ENCODE measurements at regions not wholly inside any gene's neighbourhood (a gene's known extent, or its start where the extent isn't known, plus 50 kb on each side); places are given as distances from the start of the nearest gene placed in this dataset.
"Not testable (repeated sequence)": the region's sequence is repeated elsewhere in the genome, so short reads cannot be mapped to it uniquely, and the experiment has no call there.

DNA sequence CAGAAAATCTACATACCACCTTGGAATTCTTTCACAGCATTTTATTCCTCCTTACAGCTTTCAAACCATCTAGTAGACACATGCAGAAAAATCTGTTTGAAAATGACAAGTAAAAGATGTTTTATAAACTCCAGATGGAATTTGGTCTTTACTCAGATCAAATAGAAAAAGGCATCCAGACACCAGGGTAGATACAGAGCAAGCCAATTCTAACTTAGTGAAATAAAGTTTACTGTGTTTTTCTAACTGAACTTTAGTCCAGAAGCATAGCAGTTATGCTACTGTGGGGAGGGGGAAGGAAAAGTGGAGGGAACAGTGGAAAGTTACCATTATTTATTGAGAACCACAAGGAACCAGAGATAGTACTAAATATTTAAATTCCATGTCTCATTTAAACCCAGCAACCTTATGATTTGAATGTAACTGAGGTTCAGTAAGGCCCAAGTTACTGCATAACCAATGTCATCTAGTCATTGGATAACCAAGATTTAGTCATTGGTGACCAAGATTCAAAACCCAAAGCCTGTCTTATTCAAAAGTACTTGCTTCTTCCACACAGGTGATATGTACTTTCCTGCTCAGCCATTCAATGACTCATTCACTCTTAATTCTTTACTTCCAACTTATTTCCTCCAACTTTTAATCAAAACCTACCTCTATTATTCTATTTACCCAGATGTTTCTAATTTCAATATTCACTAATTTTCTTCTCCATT is 57.7 kb downstream of the RAD51AP2 start:
- DNase-seq (ENCODE audit: low spot score) = no peak

DNA sequence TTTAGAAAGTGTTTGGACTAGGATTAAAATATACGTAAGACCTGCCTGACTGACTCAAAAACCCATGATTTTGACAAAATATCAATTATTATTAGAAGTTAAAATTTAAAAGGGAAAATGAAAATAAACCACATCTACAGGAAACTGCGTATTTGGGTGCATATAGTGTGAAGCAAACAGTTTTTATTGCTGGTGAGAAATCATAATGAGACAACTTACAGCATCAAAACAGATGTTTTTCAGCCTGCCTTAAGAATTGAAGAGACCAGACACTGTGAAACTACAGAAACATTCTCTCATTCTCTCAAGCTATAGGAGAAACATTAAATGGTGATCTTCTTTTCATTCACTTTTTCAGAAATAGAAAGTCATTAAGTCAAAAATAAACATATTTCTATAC is 62.9 kb downstream of the RAD51AP2 start:
- DNase-seq (ENCODE audit: low spot score) = no peak

DNA sequence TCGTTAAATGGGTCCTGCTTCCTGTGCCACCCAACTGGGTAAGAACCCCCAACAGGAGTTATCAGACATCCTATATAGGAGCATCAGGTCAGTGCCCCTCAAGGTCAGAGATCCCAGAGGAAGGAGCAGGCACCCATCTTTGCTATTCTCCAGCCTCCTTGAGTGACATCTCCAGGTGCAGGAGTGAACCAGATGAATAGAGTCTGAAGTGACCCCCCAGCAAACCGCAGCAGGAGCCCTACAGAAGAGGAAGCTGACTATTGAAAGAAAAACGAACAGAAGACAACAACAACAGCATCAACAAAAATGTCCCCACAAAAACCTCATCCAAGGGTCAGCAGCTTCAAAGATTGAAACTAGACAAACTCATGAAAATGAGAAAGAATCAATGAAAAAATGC is 72.0 kb downstream of the RAD51AP2 start:
- not testable (repeated sequence) for DNase-seq (ENCODE audit: low spot score)

DNA sequence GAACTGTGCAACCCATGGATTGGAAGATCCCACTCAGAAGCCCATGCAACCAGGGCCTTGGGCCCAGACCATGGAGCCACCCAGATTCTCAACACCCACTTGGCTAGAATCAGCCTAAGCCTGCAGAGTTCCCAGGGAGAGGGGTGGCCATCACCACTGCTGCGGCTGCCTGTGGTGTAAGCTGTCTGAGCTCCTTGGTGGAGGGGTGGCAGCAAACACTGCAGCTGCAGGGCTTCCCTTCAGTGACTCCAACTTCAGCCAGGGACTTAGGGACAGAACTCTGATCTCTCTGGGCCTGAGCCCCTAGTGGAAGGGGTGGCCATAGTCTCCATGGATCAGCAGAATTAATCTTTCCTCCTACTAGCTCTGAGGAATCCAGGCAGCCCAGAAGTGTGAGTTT is 72.5 kb downstream of the RAD51AP2 start:
- no peak for DNase-seq (ENCODE audit: low spot score)

DNA sequence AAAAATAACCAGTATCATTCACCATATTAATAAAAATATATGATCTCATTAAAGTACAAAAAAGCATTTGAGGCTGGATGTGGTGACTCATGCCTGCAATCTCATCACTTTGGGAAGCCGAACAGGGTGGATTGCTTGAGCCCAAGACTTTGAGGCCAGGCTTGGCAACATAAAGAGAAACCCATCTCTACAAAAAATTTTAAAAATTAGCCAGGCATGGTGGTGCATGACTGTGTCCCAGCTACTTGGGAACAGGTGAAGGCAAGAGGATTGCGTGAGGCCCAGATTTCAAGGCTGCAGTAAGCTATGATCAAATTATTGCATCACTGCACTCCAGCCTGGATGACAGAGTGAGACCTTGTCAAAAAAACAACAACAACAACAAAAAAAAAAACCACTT is 75.9 kb downstream of the RAD51AP2 start:
- no peak for DNase-seq (ENCODE audit: low spot score)

DNA sequence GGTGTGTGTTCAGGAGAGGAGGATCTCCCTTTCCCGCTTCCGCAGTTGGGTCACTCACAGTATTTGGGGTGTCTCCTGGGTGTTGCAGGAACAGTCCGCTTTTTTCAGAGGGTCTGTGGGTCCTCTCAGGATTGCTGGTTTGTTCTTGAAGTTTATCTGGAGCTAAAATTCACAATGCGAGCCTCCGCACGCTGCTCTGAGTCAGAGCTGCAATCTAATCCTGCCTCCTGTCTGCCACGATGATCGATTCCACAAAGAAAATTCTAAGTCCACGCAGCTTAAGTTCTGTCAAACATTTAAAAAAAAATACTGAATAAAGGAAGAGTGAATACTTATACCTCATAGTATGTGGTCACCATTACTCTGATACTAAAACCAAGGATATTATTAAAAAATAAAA is 76.5 kb downstream of the RAD51AP2 start:
- no peak for DNase-seq (ENCODE audit: low spot score)

DNA sequence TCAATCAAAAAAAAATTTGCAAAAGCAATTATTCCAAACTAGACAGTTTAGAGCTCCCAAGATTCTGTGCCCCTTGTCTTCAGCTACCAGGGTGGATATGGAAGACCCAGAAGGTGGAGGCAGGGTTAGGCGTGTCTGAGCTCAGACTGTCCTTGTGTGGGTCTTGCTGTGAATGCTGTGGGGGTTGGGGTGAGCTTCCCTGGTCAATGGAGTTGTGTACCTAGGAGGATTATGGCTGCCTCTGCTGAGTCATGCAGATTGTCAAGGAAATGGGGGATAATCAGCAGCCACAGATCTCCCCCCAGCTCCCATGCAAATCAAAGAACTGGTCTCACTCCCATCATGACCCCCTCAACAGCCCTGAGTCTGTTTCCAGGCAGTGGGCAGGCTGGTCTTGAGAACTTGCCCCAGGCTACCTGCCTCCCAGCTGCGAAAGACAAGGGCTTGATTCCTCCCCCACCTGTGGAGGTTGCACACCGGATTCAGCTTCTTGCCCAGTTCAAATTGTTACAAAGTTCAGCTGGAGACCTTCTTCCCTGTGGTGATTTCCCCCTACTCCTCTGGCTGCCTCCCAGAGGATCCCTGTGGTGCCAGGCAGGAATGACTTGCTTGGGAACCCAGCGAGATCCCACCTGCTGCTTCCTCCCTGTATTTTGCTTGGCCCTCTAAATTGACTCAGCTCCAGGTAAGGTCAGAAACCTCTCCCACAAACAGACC is 77.0 kb downstream of the RAD51AP2 start:
- no peak for DNase-seq (ENCODE audit: low spot score)

DNA sequence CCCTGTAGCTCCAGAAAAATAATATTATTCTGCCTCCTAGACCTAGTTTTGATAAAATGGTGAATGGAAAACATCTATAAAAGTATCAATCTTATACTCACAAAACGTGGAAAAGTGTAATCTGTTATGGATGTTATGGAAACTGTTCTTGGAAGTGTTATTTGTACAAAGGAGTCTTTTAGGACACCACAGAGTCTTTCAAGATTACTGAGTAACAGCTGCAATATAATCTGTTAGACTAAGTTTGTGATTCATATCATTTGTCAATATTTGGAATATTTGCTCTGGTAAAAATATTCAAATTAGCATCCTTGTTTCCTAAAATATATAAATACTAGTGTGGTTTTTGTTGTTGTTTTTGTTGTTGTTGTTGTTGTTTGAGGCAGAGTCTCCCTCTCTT is 87.9 kb downstream of the RAD51AP2 start:
- no peak for DNase-seq (ENCODE audit: low spot score)

DNA sequence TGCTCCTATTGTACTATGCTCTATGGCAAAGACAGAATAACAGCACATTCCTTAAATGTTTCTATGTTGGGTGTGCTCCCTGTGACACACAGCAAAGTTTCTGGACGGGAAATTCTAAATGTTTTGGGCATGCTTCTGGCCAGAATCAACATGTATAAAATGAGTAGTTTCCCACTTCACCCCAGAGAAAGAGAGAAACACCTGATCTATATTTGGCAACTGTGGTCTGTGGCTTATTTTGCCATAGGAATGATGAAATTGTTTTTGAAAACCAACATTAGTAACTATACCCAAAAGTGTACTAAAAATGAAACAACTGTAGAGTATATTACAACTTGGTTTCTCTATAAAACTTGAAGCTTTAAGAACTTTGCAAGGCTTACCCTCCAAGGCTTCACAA is 89.1 kb downstream of the RAD51AP2 start:
- no peak for DNase-seq (ENCODE audit: low spot score)

DNA sequence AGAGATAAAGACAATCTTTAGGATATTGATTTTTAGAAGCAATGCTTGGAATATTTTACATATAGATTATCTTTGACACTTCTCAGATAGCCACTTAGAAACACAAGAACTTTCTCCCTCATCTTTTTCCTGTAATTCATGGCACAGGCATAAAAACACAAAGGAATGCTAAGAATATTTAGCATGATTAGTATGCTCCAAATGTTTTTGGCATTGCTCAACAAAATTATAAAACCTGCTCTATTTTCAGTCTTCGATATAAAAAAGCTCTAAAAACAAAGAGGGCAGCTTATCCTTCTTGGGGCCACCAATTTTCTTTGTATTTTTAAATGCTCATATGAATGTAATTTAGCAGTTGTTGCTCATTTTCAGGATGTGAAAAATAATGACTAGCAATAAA is 90.8 kb downstream of the RAD51AP2 start:
- DNase-seq (ENCODE audit: low spot score) = no peak

DNA sequence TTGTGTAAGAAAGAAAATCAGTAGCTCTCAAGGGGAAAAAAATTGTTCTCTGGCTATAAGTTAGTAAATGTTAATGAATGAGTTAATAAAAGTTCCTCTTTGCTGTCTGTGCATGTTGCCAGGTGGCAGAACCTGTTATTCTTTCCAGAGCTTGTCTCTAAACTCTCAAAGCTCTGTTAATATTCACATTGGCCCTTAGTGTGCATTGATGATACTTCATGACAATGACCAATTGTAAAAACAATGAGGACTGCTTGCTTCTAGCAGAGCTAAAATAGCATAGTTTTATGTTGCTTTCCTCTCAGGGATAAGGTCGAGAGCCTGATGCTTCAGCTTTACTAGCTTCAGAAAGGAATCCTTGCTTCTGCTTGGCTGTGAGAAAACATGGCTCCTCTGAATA is 91.5 kb downstream of the RAD51AP2 start:
- DNase-seq (ENCODE audit: low spot score) = no peak

DNA sequence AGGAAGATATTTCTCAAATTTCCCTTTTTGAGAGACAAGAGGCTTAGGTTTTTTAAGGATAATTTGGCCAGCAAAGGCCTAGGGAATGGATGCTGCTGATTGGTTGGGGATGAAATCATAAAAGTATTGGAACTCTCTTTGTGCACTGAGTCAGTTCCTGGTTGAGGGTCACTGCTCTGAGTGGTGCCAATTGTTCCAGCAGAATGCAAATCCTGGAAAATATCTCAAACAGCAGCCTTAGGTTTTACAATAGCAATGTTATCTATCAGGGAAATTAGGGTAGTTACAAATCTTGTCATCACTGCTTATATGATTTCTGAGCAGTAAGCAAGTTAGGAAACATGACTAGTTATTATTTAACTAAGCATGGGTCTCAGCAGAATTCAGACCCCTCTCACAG is 96.2 kb downstream of the RAD51AP2 start:
- DNase-seq (ENCODE audit: low spot score) = no peak

DNA sequence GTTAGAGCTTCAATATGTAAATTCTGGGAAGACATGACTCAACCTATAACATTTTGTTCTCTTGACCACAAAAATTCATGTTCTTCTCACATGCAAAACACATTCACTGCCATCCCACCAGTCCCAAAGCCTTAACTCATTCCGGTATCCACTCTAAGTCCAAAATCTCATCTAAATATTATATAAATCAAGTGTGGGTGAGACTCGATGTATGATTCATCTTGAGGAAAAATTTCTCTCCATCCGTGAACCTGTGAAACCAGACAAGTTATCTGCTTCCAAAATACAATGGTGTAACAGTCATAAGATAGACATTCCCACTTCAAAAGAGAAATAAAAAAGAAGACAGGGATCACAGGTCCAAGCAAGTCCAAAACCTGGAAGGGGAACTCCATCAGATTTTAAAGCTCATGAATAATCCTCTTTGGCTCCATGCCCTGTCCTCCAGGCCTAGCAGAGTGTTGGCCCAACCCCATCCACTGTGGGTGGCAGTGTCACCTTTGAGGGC is 101.3 kb downstream of the RAD51AP2 start:
- peak; percentile 10 for DNase-seq (ENCODE audit: low spot score)

DNA sequence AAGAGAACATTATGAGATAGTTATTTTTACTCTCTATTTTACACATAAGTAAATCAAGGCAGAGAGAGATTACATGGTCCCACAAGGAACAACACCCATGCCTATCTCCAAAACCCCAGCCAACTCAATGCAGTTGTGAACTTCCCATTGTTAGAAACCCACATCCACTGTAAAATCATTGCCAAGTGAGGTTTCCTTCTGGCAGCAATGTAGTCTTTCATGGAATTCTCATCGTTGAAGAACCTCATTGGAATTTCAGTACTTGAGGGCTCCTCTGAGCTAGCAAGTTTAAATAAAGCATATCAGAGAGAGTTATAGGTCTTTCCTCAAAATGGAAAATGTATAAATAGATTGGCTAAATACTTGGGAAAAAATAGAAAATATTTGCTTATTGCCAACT is 105.2 kb downstream of the RAD51AP2 start:
- no peak for DNase-seq (ENCODE audit: low spot score)

DNA sequence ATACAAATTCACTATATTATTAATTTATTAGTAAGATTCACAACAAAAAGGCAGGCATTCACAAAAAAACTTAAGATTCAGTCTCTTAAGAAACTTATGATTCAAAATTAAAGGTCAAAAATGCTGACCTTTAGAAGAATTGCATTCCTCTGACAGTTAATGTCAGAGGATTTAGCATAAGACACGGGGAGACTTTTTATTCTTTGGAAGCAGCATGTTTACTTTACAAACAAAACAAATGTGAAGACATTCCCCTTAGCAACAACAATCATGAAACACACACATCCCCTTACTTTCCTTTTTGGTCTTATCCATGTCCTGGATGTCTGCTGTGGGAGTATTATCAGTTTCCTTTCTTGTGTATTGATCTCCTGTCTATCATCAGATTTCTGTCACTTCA is 117.1 kb downstream of the RAD51AP2 start:
- DNase-seq (ENCODE audit: low spot score) = no peak

DNA sequence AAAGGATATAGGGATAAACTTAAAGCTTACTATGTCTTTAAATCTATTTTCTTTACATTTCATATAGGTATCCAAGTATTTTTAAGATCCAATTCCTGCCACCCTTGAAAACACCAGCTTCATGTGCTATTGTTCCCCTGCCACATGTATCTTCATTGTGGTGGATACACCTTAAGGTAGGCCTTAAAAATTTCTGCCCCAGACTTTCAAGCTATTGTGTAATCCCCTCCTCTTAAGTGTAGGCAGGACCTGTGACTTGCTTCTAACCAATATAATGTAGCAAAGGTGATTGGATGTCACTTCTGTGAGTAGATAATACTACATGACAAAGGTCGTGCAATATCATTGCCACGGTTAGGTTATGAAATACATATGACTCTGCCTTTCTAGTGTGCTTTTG is 119.5 kb downstream of the RAD51AP2 start:
- no peak for DNase-seq (ENCODE audit: low spot score)

DNA sequence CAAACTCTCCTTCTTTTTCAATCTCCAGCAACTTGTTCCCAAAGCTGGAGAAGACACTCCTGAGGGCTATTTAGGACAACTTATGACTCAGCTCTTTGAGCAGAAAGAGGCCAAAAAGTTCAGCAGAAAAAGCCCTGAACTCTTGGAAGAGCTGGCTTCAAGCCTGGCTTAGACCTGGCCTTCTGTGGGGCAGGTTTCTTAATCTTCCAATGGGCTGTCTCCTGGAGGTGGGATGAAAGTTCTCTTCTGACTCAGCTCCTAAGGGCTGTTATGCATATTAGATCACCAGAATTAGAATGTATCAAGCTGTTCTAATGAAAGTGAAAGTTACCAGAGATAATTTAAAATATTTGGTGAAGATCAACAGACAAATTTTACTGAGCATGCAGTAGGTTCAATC is 129.4 kb downstream of the RAD51AP2 start:
- DNase-seq (ENCODE audit: low spot score) = no peak

DNA sequence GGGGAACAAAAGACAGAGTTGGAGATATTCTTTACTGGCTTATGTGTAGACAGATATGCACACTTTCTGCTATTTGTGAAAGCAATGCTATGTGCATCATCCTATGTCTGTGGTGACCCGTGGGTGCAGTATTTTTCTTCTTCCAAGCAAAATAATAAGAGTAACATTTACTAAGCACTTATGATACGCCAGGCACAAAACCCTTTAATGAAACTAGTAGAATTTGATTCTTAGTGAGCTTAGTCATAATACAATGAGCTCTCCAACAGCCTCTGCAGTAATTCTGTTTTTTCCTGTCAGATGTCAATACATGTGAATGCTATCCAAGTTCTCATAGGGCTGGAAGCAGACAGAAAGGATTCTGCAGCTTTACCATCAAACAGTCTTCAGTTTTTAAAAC is 130.6 kb downstream of the RAD51AP2 start:
- DNase-seq (ENCODE audit: low spot score) = no peak

DNA sequence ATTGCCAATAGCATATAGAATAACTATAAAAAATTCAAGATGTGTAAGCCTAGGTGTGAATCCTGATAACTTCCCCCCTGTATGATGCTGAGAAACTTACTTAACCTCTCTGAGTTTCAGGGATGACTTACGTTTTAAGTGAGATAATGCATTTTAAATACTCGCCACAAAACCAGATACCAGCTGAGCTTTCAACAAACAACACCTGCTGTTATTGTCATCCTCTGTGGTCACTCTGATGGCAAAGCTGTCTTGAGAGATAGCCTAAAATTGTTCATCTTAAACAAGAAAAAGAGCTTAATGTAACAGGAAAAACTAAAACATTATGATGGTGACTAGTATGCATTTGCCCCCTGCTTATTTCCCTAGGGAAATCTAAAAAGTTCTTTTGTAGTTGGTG is 131.5 kb downstream of the RAD51AP2 start:
- DNase-seq (ENCODE audit: low spot score) = no peak

DNA sequence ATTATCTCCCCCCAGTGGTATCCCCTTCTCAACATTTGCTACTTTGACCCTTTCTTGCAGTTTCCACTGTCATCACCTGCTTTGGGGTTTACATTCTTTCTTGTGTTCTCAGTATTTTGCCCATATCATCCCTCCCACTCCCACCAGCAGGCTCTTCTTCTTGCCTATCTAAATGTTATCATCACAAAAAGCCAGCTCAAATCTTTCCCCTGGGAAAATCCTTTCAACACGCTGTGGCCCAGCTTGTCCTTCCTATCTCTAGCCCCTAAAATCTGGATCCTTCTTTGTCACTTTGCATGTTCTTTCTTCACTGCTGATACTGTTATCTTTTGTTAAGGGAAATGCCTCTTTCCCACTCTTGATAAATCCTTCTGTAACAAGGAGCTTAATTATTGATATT is 138.2 kb downstream of the RAD51AP2 start:
- DNase-seq (ENCODE audit: low spot score) = no peak

DNA sequence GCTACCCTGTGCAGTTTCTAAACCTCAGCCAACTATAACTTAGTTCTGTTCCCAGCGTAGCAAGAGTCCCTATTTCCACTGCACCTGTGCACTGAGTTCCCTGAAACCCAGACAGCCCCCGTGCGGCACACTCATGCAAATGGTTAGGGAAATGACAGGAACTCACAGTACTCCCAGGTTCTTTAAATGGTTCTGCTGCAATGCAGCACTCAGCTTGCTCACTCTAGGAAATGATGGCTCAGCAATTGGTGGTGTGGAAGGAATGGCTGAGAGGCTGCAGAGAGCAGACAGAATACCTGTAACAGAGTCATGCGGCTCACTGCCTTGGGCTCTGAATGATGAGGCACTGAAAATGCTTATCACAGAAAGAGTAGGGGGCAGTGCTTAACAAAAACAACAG is 143.0 kb downstream of the RAD51AP2 start:
- no peak for DNase-seq (ENCODE audit: low spot score)

DNA sequence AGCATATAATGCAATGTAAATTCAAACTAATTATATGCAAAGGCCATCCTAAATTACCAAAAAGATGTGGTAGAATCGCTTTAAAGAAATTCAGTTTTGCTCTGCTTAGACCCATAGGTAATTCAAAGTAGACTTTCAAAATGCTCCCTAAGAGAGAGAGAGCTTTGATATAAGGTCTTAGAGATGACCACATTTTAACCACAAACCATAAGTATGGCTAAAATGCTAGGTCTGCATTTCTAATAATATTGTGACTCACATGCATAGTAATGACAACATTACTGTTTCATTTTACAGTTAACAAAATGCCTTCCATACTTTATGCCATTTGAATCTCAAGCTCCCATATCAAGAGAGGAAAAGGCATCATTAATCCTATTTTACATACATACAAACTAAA is 144.5 kb downstream of the RAD51AP2 start:
- no peak for DNase-seq (ENCODE audit: low spot score)

DNA sequence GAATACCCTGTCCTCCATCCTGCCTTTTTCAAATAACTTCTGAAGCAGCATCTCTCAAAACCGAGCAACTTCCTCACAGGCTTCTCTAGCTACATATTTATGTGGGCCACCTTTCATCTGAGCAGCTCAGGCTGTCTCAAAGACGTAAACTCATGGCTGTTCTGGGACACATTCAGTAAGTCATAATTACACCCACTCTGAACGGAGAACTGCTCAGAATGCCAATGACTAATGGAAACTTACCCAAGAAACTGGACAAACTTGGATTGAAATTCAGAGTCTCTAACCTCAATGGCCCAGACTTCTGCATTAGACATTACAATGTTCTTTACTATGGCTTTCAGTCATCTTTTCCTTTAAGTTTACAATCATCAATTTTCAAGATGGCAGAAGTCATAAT is 145.2 kb downstream of the RAD51AP2 start:
- no peak for DNase-seq (ENCODE audit: low spot score)

DNA sequence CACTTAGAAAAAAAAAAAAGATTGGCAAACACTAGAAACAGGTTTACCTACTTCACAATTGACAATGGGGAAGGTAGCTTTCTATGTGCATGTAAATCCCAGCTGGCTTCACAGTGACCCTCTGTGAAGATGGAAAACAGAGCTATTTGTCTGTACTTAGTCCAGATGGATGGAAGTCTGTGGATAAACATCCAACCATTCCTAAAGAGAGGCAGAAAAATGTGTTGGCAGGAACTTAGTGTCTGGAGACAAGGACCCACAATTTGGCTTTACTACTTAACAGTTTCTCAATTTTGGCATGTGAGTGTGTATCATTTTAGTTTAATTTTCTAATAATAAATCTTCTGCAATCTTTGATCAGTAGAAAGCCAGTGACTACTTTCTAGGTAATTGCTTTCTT is 154.4 kb downstream of the RAD51AP2 start:
- DNase-seq (ENCODE audit: low spot score) = no peak
